ENCODE measurements at regions not wholly inside any gene's neighbourhood (a gene's known extent, or its start where the extent isn't known, plus 50 kb on each side); places are given as distances from the start of the nearest gene placed in this dataset.

GRCh38 chr10:10010397-10010796 lies 1007.3 kb upstream of the CELF2 start:
- Histone ChIP-seq H3K27me3 (ENCODE audit: control insufficient read depth, insufficient read depth) (no peaks in the 10 kb centered on the region), H3K27ac (ENCODE audit: low read length) (no peak overlapping the region), H3K4me3 (ENCODE audit: low read length) (no peak overlapping the region), H3K9me3 (ENCODE audit: control insufficient read depth, low read length) (no peaks in the 10 kb centered on the region), H3K4me1 (ENCODE audit: control insufficient read depth, insufficient read depth, low read length) (no peaks in the 10 kb centered on the region)
- ATAC-seq (no peak), DNase-seq (no peak)
- intact Hi-C loops (cut with DNase I), result no loop called here
- WGBS, result 73% methylated on average over 2 of the region's 2 CpGs

- H3K27me3 ChIP-seq (ENCODE audit: control insufficient read depth, insufficient read depth), result no peaks in the 10 kb centered on the region
- DNase-seq (no peak), ATAC-seq (no peak)
- no peak overlapping the region for H3K27ac ChIP-seq (ENCODE audit: low read length)
- intact Hi-C loops (cut with DNase I), result no loop called here
- H3K9me3 ChIP-seq (ENCODE audit: control insufficient read depth, low read length), result no peaks in the 10 kb centered on the region
- 91% methylated on average over 1 of the region's 1 CpG for WGBS
- H3K4me1 ChIP-seq (ENCODE audit: control insufficient read depth, insufficient read depth, low read length), result no peaks in the 10 kb centered on the region
- H3K4me3 ChIP-seq (ENCODE audit: low read length), result no peak overlapping the region
Measured at GRCh38 chr10:10014846-10015245, 1002.8 kb upstream of the CELF2 start.

GRCh38 chr10:10017716-10018115 lies 1000.0 kb upstream of the CELF2 start:
- no peaks in the 10 kb centered on the region for H3K4me1 ChIP-seq (ENCODE audit: control insufficient read depth, insufficient read depth, low read length)
- H3K9me3 ChIP-seq (ENCODE audit: control insufficient read depth, low read length), result no peaks in the 10 kb centered on the region
- intact Hi-C loops (cut with DNase I), result no loop called here
- H3K4me3 ChIP-seq (ENCODE audit: low read length), result no peak overlapping the region
- ATAC-seq (no peak), DNase-seq (no peak)
- WGBS, result 86% methylated on average over 5 of the region's 5 CpGs
- H3K27me3 ChIP-seq (ENCODE audit: control insufficient read depth, insufficient read depth), result no peaks in the 10 kb centered on the region
- H3K27ac ChIP-seq (ENCODE audit: low read length), result no peak overlapping the region

GRCh38 chr10:10020945-10021344 lies 996.7 kb upstream of the CELF2 start:
- 30% methylated on average over 1 of the region's 1 CpG for WGBS
- intact Hi-C loops (cut with DNase I), result no loop called here
- Histone ChIP-seq H3K4me3 (ENCODE audit: low read length) (no peak overlapping the region), H3K27ac (ENCODE audit: low read length) (no peak overlapping the region), H3K4me1 (ENCODE audit: control insufficient read depth, insufficient read depth, low read length) (no peaks in the 10 kb centered on the region), H3K9me3 (ENCODE audit: control insufficient read depth, low read length) (no peaks in the 10 kb centered on the region), H3K27me3 (ENCODE audit: control insufficient read depth, insufficient read depth) (no peaks in the 10 kb centered on the region)
- ATAC-seq, result no peak
- no peak for DNase-seq

DNA sequence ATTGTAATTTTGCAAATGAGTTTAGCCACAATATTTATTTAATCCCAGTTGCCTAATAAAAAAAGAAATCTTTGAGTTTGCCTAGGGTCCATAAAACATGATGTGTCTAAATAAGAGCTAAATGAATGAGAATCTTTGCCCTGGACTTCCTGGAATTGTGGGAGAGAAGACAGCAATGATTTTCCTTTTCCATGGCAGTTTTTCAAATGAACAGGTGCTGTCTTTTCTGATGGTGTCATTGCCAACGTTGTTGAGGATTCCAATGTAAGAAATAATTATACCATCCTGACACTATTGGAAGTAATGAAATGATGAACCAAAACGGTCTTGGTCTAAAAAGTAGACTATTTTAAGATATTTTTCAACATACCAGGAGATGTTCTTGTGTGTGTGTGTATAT lies 984.7 kb upstream of the CELF2 start:
- Histone ChIP-seq H3K4me1 (ENCODE audit: control insufficient read depth, insufficient read depth, low read length) (no peaks in the 10 kb centered on the region), H3K9me3 (ENCODE audit: control insufficient read depth, low read length) (no peaks in the 10 kb centered on the region), H3K27ac (ENCODE audit: low read length) (no peak overlapping the region), H3K27me3 (ENCODE audit: control insufficient read depth, insufficient read depth) (no peaks in the 10 kb centered on the region), H3K4me3 (ENCODE audit: low read length) (no peak overlapping the region)
- DNase-seq, result no peak
- intact Hi-C loops (cut with DNase I), result no loop called here
- WGBS, result 62% methylated on average over 2 of the region's 2 CpGs
- ATAC-seq, result no peak

- H3K4me3 ChIP-seq (ENCODE audit: low read length), result no peak overlapping the region
- no peak overlapping the region for H3K27ac ChIP-seq (ENCODE audit: low read length)
- no peaks in the 10 kb centered on the region for H3K27me3 ChIP-seq (ENCODE audit: control insufficient read depth, insufficient read depth)
- intact Hi-C loops (cut with DNase I), result no loop called here
- ATAC-seq, result no peak
- no peak for DNase-seq
- no peaks in the 10 kb centered on the region for H3K4me1 ChIP-seq (ENCODE audit: control insufficient read depth, insufficient read depth, low read length)
- no peaks in the 10 kb centered on the region for H3K9me3 ChIP-seq (ENCODE audit: control insufficient read depth, low read length)
Measured at GRCh38 chr10:10038348-10038747, 979.3 kb upstream of the CELF2 start.

DNA sequence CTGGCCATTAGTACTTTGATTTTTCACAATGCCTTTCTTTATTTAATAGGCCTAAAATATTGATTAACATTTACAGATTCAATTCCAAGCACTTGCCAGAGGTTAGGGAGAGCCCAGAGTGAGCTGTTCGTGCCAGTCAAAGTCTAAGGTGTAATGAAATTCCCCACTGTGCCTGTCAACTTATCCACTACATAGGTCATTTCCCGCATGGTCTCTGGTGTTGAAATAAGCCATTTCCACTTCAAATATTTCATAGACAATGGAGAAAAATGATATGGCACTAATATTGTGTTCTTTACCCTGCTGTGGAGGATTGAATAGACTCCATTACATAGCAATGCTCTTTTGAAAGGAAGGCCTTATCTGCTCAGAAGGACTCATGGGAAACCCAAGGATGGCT lies 978.1 kb upstream of the CELF2 start:
- H3K27ac ChIP-seq (ENCODE audit: low read length), result no peak overlapping the region
- H3K4me1 ChIP-seq (ENCODE audit: control insufficient read depth, insufficient read depth, low read length), result no peaks in the 10 kb centered on the region
- H3K4me3 ChIP-seq (ENCODE audit: low read length), result no peak overlapping the region
- no peaks in the 10 kb centered on the region for H3K27me3 ChIP-seq (ENCODE audit: control insufficient read depth, insufficient read depth)
- ATAC-seq (no peak), DNase-seq (no peak)
- 84% methylated on average over 2 of the region's 2 CpGs for WGBS
- H3K9me3 ChIP-seq (ENCODE audit: control insufficient read depth, low read length), result no peaks in the 10 kb centered on the region
- intact Hi-C loops (cut with DNase I), result no loop called here

- H3K9me3 ChIP-seq (ENCODE audit: control insufficient read depth, low read length), result no peaks in the 10 kb centered on the region
- H3K4me1 ChIP-seq (ENCODE audit: control insufficient read depth, insufficient read depth, low read length), result no peaks in the 10 kb centered on the region
- no peak overlapping the region for H3K4me3 ChIP-seq (ENCODE audit: low read length)
- H3K27me3 ChIP-seq (ENCODE audit: control insufficient read depth, insufficient read depth), result no peaks in the 10 kb centered on the region
- no peak for DNase-seq
- ATAC-seq, result no peak
- intact Hi-C loops (cut with DNase I), result no loop called here
- 0% methylated on average over 1 of the region's 1 CpG for WGBS
- no peak overlapping the region for H3K27ac ChIP-seq (ENCODE audit: low read length)
Measured at GRCh38 chr10:10043083-10043482, 974.6 kb upstream of the CELF2 start.

- H3K27me3 ChIP-seq (ENCODE audit: control insufficient read depth, insufficient read depth), result no peaks in the 10 kb centered on the region
- no peaks in the 10 kb centered on the region for H3K4me1 ChIP-seq (ENCODE audit: control insufficient read depth, insufficient read depth, low read length)
- ATAC-seq (no peak), DNase-seq (no peak)
- WGBS, result 82% methylated on average over 4 of the region's 4 CpGs
- H3K27ac ChIP-seq (ENCODE audit: low read length), result no peak overlapping the region
- H3K9me3 ChIP-seq (ENCODE audit: control insufficient read depth, low read length), result no peaks in the 10 kb centered on the region
- intact Hi-C loops (cut with DNase I), result no loop called here
- no peak overlapping the region for H3K4me3 ChIP-seq (ENCODE audit: low read length)
Measured at GRCh38 chr10:10044922-10045764, 972.5 kb upstream of the CELF2 start.

DNA sequence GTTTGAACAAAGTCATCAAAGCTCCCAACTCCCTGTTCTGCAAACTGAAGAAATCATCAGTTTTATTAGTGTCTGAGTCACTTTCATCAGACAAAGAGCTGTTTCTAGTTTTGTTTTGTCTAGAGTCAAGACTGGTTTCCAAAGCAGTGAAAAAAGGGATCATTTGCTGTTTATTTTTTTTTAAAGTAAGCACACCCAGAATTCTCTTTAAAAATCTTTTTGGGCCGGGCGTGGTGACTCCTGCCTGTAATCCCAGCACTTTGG lies 972.0 kb upstream of the CELF2 start:
- no peaks in the 10 kb centered on the region for H3K27me3 ChIP-seq (ENCODE audit: control insufficient read depth, insufficient read depth)
- H3K4me1 ChIP-seq (ENCODE audit: control insufficient read depth, insufficient read depth, low read length), result no peaks in the 10 kb centered on the region
- WGBS, result 78% methylated on average over 2 of the region's 2 CpGs
- DNase-seq, result no peak
- H3K27ac ChIP-seq (ENCODE audit: low read length), result no peak overlapping the region
- H3K4me3 ChIP-seq (ENCODE audit: low read length), result no peak overlapping the region
- intact Hi-C loops (cut with DNase I), result no loop called here
- ATAC-seq, result no peak
- H3K9me3 ChIP-seq (ENCODE audit: control insufficient read depth, low read length), result no peaks in the 10 kb centered on the region

DNA sequence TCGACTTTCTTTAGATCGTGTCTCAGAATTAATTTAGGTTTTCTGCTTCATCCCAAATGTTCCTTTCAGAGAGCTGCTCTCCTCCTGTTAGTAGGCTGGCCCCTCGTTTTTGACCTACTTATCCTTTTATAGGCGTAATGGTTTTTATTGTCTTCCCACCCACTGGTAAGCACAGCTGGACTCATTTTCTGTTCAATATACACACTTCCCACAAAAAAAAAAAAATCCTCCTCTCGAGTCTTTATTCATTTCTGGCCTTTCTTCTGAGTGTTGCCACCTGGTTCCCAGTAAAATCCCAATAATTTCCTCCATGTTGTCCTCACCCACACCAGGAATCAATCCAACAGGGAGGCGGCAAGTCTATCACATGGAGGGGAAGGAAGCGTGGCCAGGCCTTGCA lies 970.2 kb upstream of the CELF2 start:
- Histone ChIP-seq H3K27me3 (ENCODE audit: control insufficient read depth, insufficient read depth) (no peaks in the 10 kb centered on the region), H3K9me3 (ENCODE audit: control insufficient read depth, low read length) (no peaks in the 10 kb centered on the region), H3K4me3 (ENCODE audit: low read length) (no peak overlapping the region), H3K27ac (ENCODE audit: low read length) (no peak overlapping the region), H3K4me1 (ENCODE audit: control insufficient read depth, insufficient read depth, low read length) (no peaks in the 10 kb centered on the region)
- DNase-seq (no peak), ATAC-seq (no peak)
- intact Hi-C loops (cut with DNase I), result no loop called here
- 82% methylated on average over 7 of the region's 7 CpGs for WGBS

- no peak for DNase-seq
- Histone ChIP-seq H3K27me3 (ENCODE audit: control insufficient read depth, insufficient read depth) (no peaks in the 10 kb centered on the region), H3K9me3 (ENCODE audit: control insufficient read depth, low read length) (no peaks in the 10 kb centered on the region), H3K4me3 (ENCODE audit: low read length) (no peak overlapping the region), H3K27ac (ENCODE audit: low read length) (no peak overlapping the region), H3K4me1 (ENCODE audit: control insufficient read depth, insufficient read depth, low read length) (no peaks in the 10 kb centered on the region)
- 78% methylated on average over 9 of the region's 9 CpGs for WGBS
- intact Hi-C loops (cut with DNase I), result no loop called here
- no peak for ATAC-seq
Measured at GRCh38 chr10:10053051-10053450, 964.6 kb upstream of the CELF2 start.

Data from right cardiac atrium (tissue), 5 donors.